NT2/D1 (cell line): ENCODE measurements at regions not wholly inside any gene's neighbourhood (a gene's known extent, or its start where the extent isn't known, plus 50 kb on each side); places are given as distances from the start of the nearest gene placed in this dataset.
"Not testable (repeated sequence)": the region's sequence is repeated elsewhere in the genome, so short reads cannot be mapped to it uniquely, and the experiment has no call there.

Experiments used
- SUZ12 ChIP-seq: IDR thresholded peaks from 2 replicates; pipeline ENCODE4 v1.6.1; 2011; ENCODE audit not compliant: insufficient read length, insufficient read depth; ENCODE audit errors: extremely low read depth
- YY1 ChIP-seq: IDR thresholded peaks from 2 replicates; pipeline ENCODE4 v1.6.1; 2011; ENCODE audit not compliant: insufficient read length, insufficient read depth
- ZNF274 ChIP-seq: IDR thresholded peaks from 2 replicates; pipeline ENCODE4 v1.6.1; 2011; ENCODE audit warnings: mild to moderate bottlenecking, low read depth, low read length

GRCh38 chrX:85663970-85664369 lies 284.5 kb upstream of the POF1B start:
- TF ChIP-seq YY1, ZNF274, SUZ12: not testable (repeated sequence)
